HepG2 (cell line): ENCODE measurements at regions not wholly inside any gene's neighbourhood (a gene's known extent, or its start where the extent isn't known, plus 50 kb on each side); places are given as distances from the start of the nearest gene placed in this dataset.

Experiments
- ARNTL ChIP-seq: sonication (generic); formaldehyde crosslinking; IDR thresholded peaks from 2 replicates; pipeline ENCODE4 v1.4.0; 2020; ENCODE audit warnings: mild to moderate bottlenecking, missing genetic modification reagents
- CEBPG ChIP-seq: IDR thresholded peaks from 2 replicates; pipeline ENCODE4 v1.6.1; 2016
- DPF2 ChIP-seq: sonication (generic); formaldehyde crosslinking; IDR thresholded peaks from 2 replicates; pipeline ENCODE4 v1.4.0; 2020; ENCODE audit warnings: mild to moderate bottlenecking, low read depth, missing genetic modification reagents, borderline replicate concordance
- EHMT2 ChIP-seq: fragments of 200-600 bp; sonication (generic); IDR thresholded peaks from 2 replicates; pipeline ENCODE4 v1.7.0; 2017; ENCODE audit warnings: antibody characterized with exemption, low read depth, low read length, borderline replicate concordance
- FOSL2 ChIP-seq: sonication (generic); formaldehyde crosslinking; IDR thresholded peaks from 2 replicates; pipeline ENCODE4 v1.4.0; 2020; ENCODE audit warnings: missing genetic modification reagents
- GFI1 ChIP-seq: sonication (generic); formaldehyde crosslinking; IDR thresholded peaks from 2 replicates; pipeline ENCODE4 v1.5.0; 2020; ENCODE audit warnings: missing genetic modification reagents, mild to moderate bottlenecking, borderline replicate concordance
- IRX3 ChIP-seq: sonication (generic); formaldehyde crosslinking; IDR thresholded peaks from 2 replicates; pipeline ENCODE4 v1.8.1; 2023; ENCODE audit warnings: mild to moderate bottlenecking, low read depth, missing genetic modification reagents, borderline replicate concordance
- JUNB ChIP-seq: sonication (generic); formaldehyde crosslinking; IDR thresholded peaks from 2 replicates; pipeline ENCODE4 v1.8.0; 2022; ENCODE audit warnings: missing genetic modification reagents, mild to moderate bottlenecking, borderline replicate concordance
- KLF11 ChIP-seq: IDR thresholded peaks from 2 replicates; pipeline ENCODE4 v1.6.1; 2016; ENCODE audit warnings: missing compliant biosample characterization
- MATR3 ChIP-seq: sonication (generic); formaldehyde crosslinking; IDR thresholded peaks from 2 replicates; pipeline ENCODE4 v1.4.0; 2020; ENCODE audit warnings: missing genetic modification reagents
- MTA1 ChIP-seq: sonication (generic); formaldehyde crosslinking; IDR thresholded peaks from 2 replicates; pipeline ENCODE4 v1.4.0; 2020; ENCODE audit warnings: missing genetic modification reagents, mild to moderate bottlenecking, borderline replicate concordance
- MTF1 ChIP-seq: sonication (generic); formaldehyde crosslinking; IDR thresholded peaks from 2 replicates; pipeline ENCODE4 v1.5.0; 2020; ENCODE audit warnings: missing genetic modification reagents
- NFIB ChIP-seq: sonication (generic); formaldehyde crosslinking; IDR thresholded peaks from 2 replicates; pipeline ENCODE4 v1.9.0; 2021; ENCODE audit warnings: missing genetic modification reagents, mild to moderate bottlenecking, borderline replicate concordance
- NPAS2 ChIP-seq: sonication (generic); formaldehyde crosslinking; IDR thresholded peaks from 2 replicates; pipeline ENCODE4 v1.8.0; 2022; ENCODE audit warnings: mild to moderate bottlenecking, missing genetic modification reagents, borderline replicate concordance
- ONECUT2 ChIP-seq: sonication (generic); formaldehyde crosslinking; IDR thresholded peaks from 2 replicates; pipeline ENCODE4 v1.4.0; 2020; ENCODE audit warnings: missing genetic modification reagents
- POLR2A ChIP-seq, 2 experiments: IDR thresholded peaks; 2 replicates each; pipeline ENCODE4 v1.6.1; 2011; ENCODE audit warnings: low read depth in 2 of 2, low read length in 2 of 2, mild to moderate bottlenecking in 1 of 2, moderate library complexity in 1 of 2; ENCODE audit not compliant: insufficient read depth in 1 of 2
- SKI ChIP-seq: fragments of 450-650 bp; IDR thresholded peaks from one replicate; pipeline ENCODE4 v1.6.1; 2018; ENCODE audit warnings: mild to moderate bottlenecking; ENCODE audit not compliant: partially characterized antibody
- STAG1 ChIP-seq: sonication (generic); formaldehyde crosslinking; IDR thresholded peaks from 2 replicates; pipeline ENCODE4 v1.4.0; 2020; ENCODE audit warnings: missing genetic modification reagents
- TARDBP ChIP-seq: sonication (generic); formaldehyde crosslinking; IDR thresholded peaks from 2 replicates; pipeline ENCODE4 v1.8.0; 2022; ENCODE audit warnings: mild to moderate bottlenecking, missing genetic modification reagents
- TFDP1 ChIP-seq: IDR thresholded peaks from 2 replicates; pipeline ENCODE4 v1.6.1; 2016; ENCODE audit warnings: missing compliant biosample characterization, missing genetic modification reagents, borderline replicate concordance
- ZKSCAN5 ChIP-seq: sonication (generic); formaldehyde crosslinking; IDR thresholded peaks from 2 replicates; pipeline ENCODE4 v1.5.1; 2020; ENCODE audit warnings: mild to moderate bottlenecking, missing genetic modification reagents
- ZNF24 ChIP-seq: fragments of 450-650 bp; IDR thresholded peaks from 2 replicates; pipeline ENCODE4 v1.6.1; 2017; ENCODE audit warnings: antibody characterized with exemption, mild to moderate bottlenecking
- ZNF292 ChIP-seq: sonication (generic); formaldehyde crosslinking; IDR thresholded peaks from 2 replicates; pipeline ENCODE4 v1.8.1; 2022; ENCODE audit warnings: mild to moderate bottlenecking, low read depth, missing genetic modification reagents, borderline replicate concordance
- ZNF609 ChIP-seq: sonication (generic); formaldehyde crosslinking; IDR thresholded peaks from 2 replicates; pipeline ENCODE4 v1.4.0; 2020; ENCODE audit warnings: mild to moderate bottlenecking, missing genetic modification reagents, borderline replicate concordance
- ZNF737 ChIP-seq: sonication (generic); formaldehyde crosslinking; IDR thresholded peaks from 2 replicates; pipeline ENCODE4 v1.5.0; 2020; ENCODE audit warnings: missing genetic modification reagents, mild to moderate bottlenecking, borderline replicate concordance
- ZSCAN25 ChIP-seq: sonication (generic); formaldehyde crosslinking; IDR thresholded peaks from 2 replicates; pipeline ENCODE4 v1.8.0; 2022; ENCODE audit warnings: mild to moderate bottlenecking, missing genetic modification reagents
- TF ChIP-seq, protein P1 (sequence below): sonication (generic); IDR thresholded peaks from 2 replicates; pipeline ENCODE4 v1.6.1; 2016; ENCODE audit warnings: low read depth, borderline replicate concordance

DNA sequence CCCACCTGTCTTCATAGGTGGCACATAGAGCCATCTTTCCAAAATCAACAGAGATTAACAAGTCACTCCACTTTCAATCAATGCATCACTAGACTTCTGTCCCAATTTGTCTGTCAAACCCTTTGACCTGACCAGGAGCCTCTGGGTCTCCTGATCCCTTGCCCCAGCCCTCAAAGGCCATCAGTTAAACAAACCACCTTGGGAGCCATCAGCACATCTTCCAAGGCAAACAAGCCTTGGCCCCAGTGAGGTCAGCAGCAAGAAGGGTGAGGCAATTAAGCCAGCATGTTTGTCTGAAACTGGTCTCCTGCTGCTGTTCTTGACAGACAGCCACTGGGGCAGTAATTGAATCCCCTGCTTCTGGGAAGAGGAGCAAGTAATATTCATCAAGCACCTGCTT, 742.8 kb upstream of the TBX3 start (continued):
- TF ChIP-seq JUNB (CRISPR knock-in tag) (no peak), ARNTL (CRISPR knock-in tag) (0 out of 2 replicates have a peak, but pooled peaks have one; percentile 44), ONECUT2 (CRISPR knock-in tag) (peak; percentile 72; the same call in 1 of the 2 replicates), ZNF737 (CRISPR knock-in tag) (no peak), POLR2A (IDR thresholded peaks at IDR 0.05; ENCODE audit: insufficient read depth in 1 of 2, low read depth in 2 of 2, low read length in 2 of 2) (no peak), IRX3 (CRISPR knock-in tag) (no peak), EHMT2 (peak; percentile 52), NPAS2 (CRISPR knock-in tag) (no peak), MATR3 (CRISPR knock-in tag) (no peak), MTF1 (CRISPR knock-in tag) (0 out of 2 replicates have a peak, but pooled peaks have one; percentile 23), NFIB (CRISPR knock-in tag) (no peak), DPF2 (CRISPR knock-in tag) (peak; percentile 64; the same call in 1 of the 2 replicates), ZNF24 (no peak), STAG1 (CRISPR knock-in tag) (0 out of 2 replicates have a peak, but pooled peaks have one; percentile 14), SKI (peak; percentile 69), ZSCAN25 (peak; percentile 90), TFDP1 (CRISPR knock-in tag) (peak; percentile 34; the same call in 1 of the 2 replicates), FOSL2 (peak; percentile 76), GFI1 (CRISPR knock-in tag) (peak; percentile 91), CEBPG (peak; percentile 87), ZNF609 (CRISPR knock-in tag) (peak; percentile 92), KLF11 (no peak), TARDBP (CRISPR knock-in tag) (peak; percentile 52; the same call in 1 of the 2 replicates), ZKSCAN5 (CRISPR knock-in tag) (no peak), ZNF292 (CRISPR knock-in tag) (peak; percentile 91; the same call in 1 of the 2 replicates), MTA1 (CRISPR knock-in tag) (peak; percentile 88)
- TF ChIP-seq, protein P1, sequence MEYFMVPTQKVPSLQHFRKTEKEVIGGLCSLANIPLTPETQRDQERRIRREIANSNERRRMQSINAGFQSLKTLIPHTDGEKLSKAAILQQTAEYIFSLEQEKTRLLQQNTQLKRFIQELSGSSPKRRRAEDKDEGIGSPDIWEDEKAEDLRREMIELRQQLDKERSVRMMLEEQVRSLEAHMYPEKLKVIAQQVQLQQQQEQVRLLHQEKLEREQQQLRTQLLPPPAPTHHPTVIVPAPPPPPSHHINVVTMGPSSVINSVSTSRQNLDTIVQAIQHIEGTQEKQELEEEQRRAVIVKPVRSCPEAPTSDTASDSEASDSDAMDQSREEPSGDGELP = peak; percentile 21; the same call in 1 of the 2 replicates
